ENCODE measurements at regions not wholly inside any gene's neighbourhood (a gene's known extent, or its start where the extent isn't known, plus 50 kb on each side); places are given as distances from the start of the nearest gene placed in this dataset.
"Not testable (repeated sequence)": the region's sequence is repeated elsewhere in the genome, so short reads cannot be mapped to it uniquely, and the experiment has no call there.

DNA sequence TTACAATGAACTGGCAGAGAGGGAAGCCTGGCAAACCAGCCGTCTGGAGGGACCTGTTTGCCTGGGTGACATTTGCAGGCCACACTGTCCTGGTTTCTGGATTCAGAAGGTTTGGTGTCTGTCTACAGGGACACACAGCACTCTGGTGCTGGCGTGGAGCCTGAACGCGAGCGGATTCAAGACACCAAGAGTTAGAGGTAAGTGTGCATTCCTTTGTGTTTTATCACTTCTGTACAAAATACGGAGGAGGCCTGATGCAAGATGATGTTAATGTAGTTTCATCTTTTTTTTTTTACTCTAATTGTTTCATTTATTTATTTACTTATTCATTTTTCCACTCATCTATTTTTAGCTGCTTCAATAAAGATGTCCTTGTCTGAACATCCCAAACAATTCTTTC is 485.3 kb upstream of the ADARB2 start:
- in situ Hi-C loops (cut with MboI; ENCODE audit: low sequenced_read_pairs) = no loop called here

GRCh38 chr10:2214805-2215204 is 477.5 kb upstream of the ADARB2 start:
- in situ Hi-C loops (cut with MboI; ENCODE audit: low sequenced_read_pairs) = no loop called here

DNA sequence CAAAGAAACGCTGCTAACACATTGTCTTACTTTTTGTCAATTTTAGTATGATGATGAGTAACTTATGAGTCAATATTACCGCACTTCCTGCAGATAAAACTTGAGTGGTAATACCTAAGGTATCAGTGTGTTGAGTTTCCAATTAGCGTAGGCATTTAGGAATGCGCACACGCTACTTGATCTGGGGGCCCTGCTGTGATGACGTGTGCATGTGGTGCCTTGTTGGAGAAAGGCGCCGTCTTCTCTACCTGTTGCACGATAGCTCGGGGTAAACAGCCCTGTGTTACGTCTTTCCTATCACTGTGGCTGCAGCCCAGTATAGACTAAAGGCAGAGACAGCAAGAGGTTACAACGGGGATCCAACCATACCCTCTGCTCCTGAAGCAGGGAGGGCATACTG is 476.8 kb upstream of the ADARB2 start:
- in situ Hi-C loops (cut with MboI; ENCODE audit: low sequenced_read_pairs) = no loop called here

DNA sequence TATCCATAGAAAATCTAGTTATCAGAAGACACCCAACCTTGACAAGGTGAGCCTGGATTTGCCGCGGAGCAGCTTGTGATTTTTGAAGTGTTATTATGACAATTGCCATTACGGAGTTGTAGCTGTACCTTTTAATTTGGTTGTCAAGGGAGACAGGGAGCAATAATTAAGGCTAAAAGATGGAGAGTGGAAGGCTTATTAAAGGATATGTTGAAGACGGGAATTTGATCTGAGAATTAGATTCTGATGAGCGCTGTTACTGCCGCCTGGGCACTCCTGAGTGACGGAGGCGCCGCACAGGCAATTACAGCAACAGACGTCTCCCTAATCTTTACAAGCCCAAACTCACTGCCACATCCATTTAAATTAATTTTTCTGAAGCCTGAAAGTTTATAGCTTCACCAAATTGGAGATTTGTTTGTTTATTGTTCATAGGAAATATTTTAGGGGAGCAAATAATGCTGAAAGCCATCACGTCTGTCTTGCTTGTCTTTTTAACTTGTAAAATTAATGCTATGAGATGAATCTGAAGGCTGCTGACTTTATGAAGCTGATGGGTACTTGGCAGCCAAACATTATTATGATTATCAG is 475.0 kb upstream of the ADARB2 start:
- in situ Hi-C loops (cut with MboI; ENCODE audit: low sequenced_read_pairs) = no loop called here

- in situ Hi-C loops (cut with MboI; ENCODE audit: low sequenced_read_pairs) = no loop called here
Observed at GRCh38 chr10:2210088-2210487, 472.8 kb upstream of the ADARB2 start.

GRCh38 chr10:2208106-2208505 is 470.8 kb upstream of the ADARB2 start:
- in situ Hi-C loops (cut with MboI; ENCODE audit: low sequenced_read_pairs) = no loop called here

DNA sequence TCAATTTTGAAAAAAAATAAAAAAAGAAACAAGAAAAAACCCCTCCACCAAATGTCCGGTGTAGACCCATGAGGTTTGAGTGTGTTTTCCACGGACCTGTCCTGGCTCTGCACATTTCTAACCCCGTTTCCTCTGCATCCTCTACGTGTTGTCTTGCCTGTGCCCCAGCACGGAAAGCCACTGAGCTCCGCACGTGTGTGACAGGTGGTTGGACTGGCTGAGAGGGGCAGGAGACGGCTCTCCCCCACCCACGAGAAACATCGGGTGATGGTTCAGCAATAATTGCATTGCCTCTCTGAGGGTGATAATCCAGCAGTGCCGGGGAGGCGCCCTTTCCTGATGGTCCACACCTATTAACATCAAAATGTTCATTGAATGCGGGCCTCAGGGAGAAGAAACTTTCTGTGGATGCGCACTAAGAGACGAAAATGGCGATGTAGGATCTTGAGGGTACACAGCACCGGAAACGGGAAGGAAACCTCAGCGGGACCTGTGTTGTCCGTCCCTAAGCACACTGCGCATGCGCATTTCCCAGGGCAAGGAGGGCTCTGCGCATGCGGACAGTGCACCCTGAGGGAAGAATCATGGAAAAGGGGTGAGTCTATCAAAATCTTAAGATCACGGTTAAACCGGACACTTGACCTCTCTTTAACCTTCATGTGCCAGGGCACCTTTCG is 470.1 kb upstream of the ADARB2 start:
- in situ Hi-C loops (cut with MboI; ENCODE audit: low sequenced_read_pairs) = no loop called here

DNA sequence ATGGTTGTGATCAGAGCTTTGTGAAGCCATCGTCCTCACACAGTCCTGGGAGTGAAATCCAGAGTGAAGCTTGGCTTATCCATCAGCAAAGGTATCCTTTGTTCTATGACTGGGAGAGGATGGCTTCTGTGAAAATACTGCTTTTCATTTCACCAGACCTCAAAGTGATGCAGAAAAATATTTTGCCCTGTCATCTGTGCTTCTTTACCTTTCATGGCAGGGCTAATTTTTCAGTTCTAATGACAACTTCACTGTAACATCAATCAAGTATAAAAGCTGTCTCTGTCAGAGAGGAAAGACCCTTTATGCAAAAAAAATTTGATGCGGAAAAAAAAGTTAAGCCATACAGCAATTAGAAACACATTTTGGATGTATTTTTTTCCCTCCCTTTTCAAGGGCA is 468.1 kb upstream of the ADARB2 start:
- in situ Hi-C loops (cut with MboI; ENCODE audit: low sequenced_read_pairs) = no loop called here

- in situ Hi-C loops (cut with MboI; ENCODE audit: low sequenced_read_pairs) = no loop called here
Observed at GRCh38 chr10:2202401-2202800, 465.1 kb upstream of the ADARB2 start.

DNA sequence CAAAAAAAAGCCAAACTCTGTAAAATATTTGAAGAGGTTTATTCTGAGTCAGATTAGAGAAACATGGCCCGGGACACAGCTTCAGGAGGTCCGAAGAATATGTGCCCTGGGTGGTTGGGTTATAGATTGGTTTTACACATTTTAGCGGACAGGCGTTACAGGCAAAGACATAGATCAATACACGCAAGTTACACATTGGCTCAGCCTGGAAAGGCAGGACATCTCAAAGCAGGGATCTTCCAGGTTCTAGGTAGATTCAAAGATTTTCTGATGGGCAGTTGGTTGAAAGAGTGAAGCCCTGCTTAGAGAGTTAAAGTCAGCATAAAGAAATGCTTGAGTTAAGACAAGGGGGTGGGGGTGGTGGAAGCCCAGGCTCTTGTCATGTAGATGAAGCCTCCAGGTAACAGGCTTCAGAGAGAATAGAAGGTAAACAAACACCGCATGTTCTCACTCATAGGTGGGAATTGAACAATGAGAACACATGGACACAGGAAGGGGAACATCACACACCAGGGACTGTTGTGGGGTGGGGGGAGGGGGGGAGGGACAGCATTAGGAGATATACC is 464.3 kb upstream of the ADARB2 start:
- in situ Hi-C loops (cut with MboI; ENCODE audit: low sequenced_read_pairs) = no loop called here

GRCh38 chr10:2197663-2198062 is 460.3 kb upstream of the ADARB2 start:
- in situ Hi-C loops (cut with MboI; ENCODE audit: low sequenced_read_pairs) = no loop called here

GRCh38 chr10:2196272-2196671 is 458.9 kb upstream of the ADARB2 start:
- in situ Hi-C loops (cut with MboI; ENCODE audit: low sequenced_read_pairs) = no loop called here

- in situ Hi-C loops (cut with MboI; ENCODE audit: low sequenced_read_pairs) = not testable (repeated sequence)
Observed at GRCh38 chr10:2189356-2189755, 452.0 kb upstream of the ADARB2 start.

DNA sequence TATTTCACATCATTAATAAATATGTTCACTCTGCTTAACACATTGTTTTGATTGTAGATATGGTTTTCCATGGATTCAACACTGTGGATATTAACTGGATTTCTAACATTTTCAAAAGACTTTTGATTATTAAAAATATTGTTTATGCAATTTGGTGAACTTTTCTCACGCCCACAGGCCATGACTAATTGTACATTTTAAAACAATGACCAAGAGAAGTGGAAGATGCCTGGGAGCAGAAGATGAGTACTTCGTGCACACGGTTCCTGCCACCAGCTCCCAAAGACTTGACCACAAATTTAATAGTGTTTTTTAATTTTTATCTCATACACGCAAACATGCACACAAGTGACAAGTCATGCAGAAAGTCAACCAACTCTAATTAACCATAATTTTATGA is 451.0 kb upstream of the ADARB2 start:
- in situ Hi-C loops (cut with MboI; ENCODE audit: low sequenced_read_pairs) = no loop called here

DNA sequence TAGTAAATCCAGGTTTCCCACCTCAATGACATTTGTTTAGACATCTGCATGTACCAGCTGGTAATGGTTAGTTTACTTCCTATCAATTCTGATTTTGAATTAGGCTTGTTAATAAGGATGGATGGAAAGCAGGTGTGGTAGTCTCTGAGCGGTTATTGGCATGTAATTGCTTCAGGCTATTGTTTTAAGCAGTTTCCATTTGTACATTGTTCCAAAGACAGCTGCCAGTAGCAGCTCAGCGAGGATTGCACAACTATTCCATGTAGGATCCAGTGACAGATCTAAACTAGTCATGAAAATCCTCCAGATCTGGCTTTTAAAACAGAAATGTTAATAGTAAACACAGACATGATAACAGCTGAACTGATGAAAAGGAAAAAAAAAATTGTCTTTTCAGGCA is 436.0 kb upstream of the ADARB2 start:
- in situ Hi-C loops (cut with MboI; ENCODE audit: low sequenced_read_pairs) = no loop called here

DNA sequence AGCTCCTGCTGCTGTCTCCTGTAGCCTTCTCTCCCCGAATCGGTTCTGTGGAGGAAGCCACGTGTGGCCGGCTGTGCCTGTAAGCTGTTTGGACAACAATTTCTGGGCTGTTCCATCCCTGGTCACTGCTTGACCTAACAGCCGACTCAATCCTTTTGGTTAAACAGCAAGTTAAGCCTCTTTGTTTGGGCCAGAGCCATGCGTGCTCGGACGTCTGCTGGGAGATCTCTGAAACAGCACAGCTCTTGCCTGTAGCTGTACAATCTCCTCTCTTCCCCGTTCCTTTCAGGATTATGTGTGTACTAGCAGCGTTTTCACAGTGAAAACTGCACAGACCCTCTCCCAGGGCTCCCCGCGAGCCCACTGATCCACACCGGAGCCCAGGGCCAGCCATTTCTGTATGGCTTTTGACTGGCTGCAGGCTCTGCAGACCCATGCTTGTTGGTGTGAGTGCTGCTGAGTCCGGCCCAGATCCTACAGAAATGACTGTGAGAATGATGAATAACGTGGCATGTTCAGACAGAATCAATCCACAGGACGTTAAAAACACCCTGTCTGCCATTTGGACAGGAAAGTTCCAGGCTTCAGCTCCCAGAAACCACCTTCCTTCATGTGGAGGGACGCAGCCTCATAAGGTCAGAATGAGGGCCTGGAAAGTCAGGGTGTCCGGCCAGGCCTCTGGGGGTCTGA is 428.6 kb upstream of the ADARB2 start:
- in situ Hi-C loops (cut with MboI; ENCODE audit: low sequenced_read_pairs) = no loop called here

GRCh38 chr10:2150288-2150687 is 413.0 kb upstream of the ADARB2 start:
- in situ Hi-C loops (cut with MboI; ENCODE audit: low sequenced_read_pairs) = no loop called here

GRCh38 chr10:2145926-2146478 is 408.7 kb upstream of the ADARB2 start:
- in situ Hi-C loops (cut with MboI; ENCODE audit: low sequenced_read_pairs) = no loop called here

- in situ Hi-C loops (cut with MboI; ENCODE audit: low sequenced_read_pairs) = no loop called here
Observed at GRCh38 chr10:2145491-2145890, 408.2 kb upstream of the ADARB2 start.

- in situ Hi-C loops (cut with MboI; ENCODE audit: low sequenced_read_pairs) = no loop called here
Observed at GRCh38 chr10:2144584-2144983, 407.3 kb upstream of the ADARB2 start.

- in situ Hi-C loops (cut with MboI; ENCODE audit: low sequenced_read_pairs) = no loop called here
Observed at GRCh38 chr10:2143213-2143835, 406.0 kb upstream of the ADARB2 start.

Measured in HL-60/S4 (cell line).